ENCODE measurements at regions not wholly inside any gene's neighbourhood (a gene's known extent, or its start where the extent isn't known, plus 50 kb on each side); places are given as distances from the start of the nearest gene placed in this dataset.

- H3K4me1 ChIP-seq, result no peaks in the 10 kb centered on the region
- no peaks in the 10 kb centered on the region for H3K9me3 ChIP-seq
- no peak for TF ChIP-seq POLR2A (IDR thresholded peaks at IDR 0.05)
- H3K27me3 ChIP-seq, result no peaks in the 10 kb centered on the region
- DNase-seq (ENCODE audit: low spot score in 2 of 2), result no peak
- H3K27ac ChIP-seq, result no peak overlapping the region
- WGBS, 2 donors, result 88 to 97% methylated on average over 3 of the region's 3 CpGs
- no peak overlapping the region for H3K4me3 ChIP-seq
- no peaks in the 10 kb centered on the region for H3K36me3 ChIP-seq
Measured at GRCh38 chr13:76733671-76734070, 152.5 kb downstream of the KCTD12 start.

- no peak for TF ChIP-seq EP300 (IDR thresholded peaks at IDR 0.05)
- no peak for TF ChIP-seq CTCF (IDR thresholded peaks at IDR 0.05)
- TF ChIP-seq POLR2A (IDR thresholded peaks at IDR 0.05), result no peak
- DNase-seq (ENCODE audit: low spot score in 2 of 2), result no peak
- no peak overlapping the region for H3K4me3 ChIP-seq
- no peak overlapping the region for H3K27ac ChIP-seq
- WGBS, 2 donors, result 87 to 95% methylated on average over 2 of the region's 2 CpGs
- no peaks in the 10 kb centered on the region for H3K9me3 ChIP-seq
- no peaks in the 10 kb centered on the region for H3K27me3 ChIP-seq
- H3K36me3 ChIP-seq, result no peaks in the 10 kb centered on the region
- no peaks in the 10 kb centered on the region for H3K4me1 ChIP-seq
Measured at GRCh38 chr13:76732367-76732766, 153.8 kb downstream of the KCTD12 start.

- Histone ChIP-seq H3K4me1 (peaks cover 0 to 10% (median 0%) of the 10 kb centered on the region in 4 donors), H3K9me3 (no peaks in the 10 kb centered on the region), H3K27ac (no peak overlapping the region), H3K36me3 (no peaks in the 10 kb centered on the region), H3K4me3 (no peak overlapping the region), H3K27me3 (no peaks in the 10 kb centered on the region)
- no peak for TF ChIP-seq EP300 (IDR thresholded peaks at IDR 0.05)
- TF ChIP-seq CTCF (IDR thresholded peaks at IDR 0.05), result no peak
- TF ChIP-seq POLR2A (IDR thresholded peaks at IDR 0.05), result no peak
- 57 to 73% methylated on average over 4 of the region's 4 CpGs for WGBS, 2 donors
- DNase-seq (ENCODE audit: low spot score in 2 of 2), result no peak
Measured at GRCh38 chr13:76730220-76730619, 156.0 kb downstream of the KCTD12 start.

- H3K27me3 ChIP-seq, result no peaks in the 10 kb centered on the region
- H3K4me3 ChIP-seq, result no peak overlapping the region
- DNase-seq (ENCODE audit: low spot score in 2 of 2), result no peak
- no peak overlapping the region for H3K27ac ChIP-seq
- H3K36me3 ChIP-seq, result no peaks in the 10 kb centered on the region
- TF ChIP-seq POLR2A (IDR thresholded peaks at IDR 0.05) (no peak), CTCF (IDR thresholded peaks at IDR 0.05) (no peak), EP300 (IDR thresholded peaks at IDR 0.05) (no peak)
- H3K9me3 ChIP-seq, result no peaks in the 10 kb centered on the region
- H3K4me1 ChIP-seq, result peaks cover 0 to 15% (median 0%) of the 10 kb centered on the region in 4 donors
- WGBS, 2 donors, result 82 to 95% methylated on average over 1 of the region's 1 CpG
Measured at GRCh38 chr13:76729691-76730090, 156.5 kb downstream of the KCTD12 start.

- H3K36me3 ChIP-seq, result no peaks in the 10 kb centered on the region
- no peaks in the 10 kb centered on the region for H3K9me3 ChIP-seq
- H3K4me1 ChIP-seq, result peaks cover 0 to 49% (median 7%) of the 10 kb centered on the region in 4 donors
- H3K27ac ChIP-seq, result peak overlapping the region in 2 of 4 donors; percentile 40 to 55
- no peak for DNase-seq (ENCODE audit: low spot score in 2 of 2)
- 43 to 52% methylated on average over 1 of the region's 1 CpG for WGBS, 2 donors
- H3K4me3 ChIP-seq, result no peak overlapping the region
- no peaks in the 10 kb centered on the region for H3K27me3 ChIP-seq
- TF ChIP-seq EP300 (IDR thresholded peaks at IDR 0.05) (no peak), CTCF (IDR thresholded peaks at IDR 0.05) (no peak), POLR2A (IDR thresholded peaks at IDR 0.05) (no peak)
Measured at GRCh38 chr13:76725896-76726295, 160.3 kb downstream of the KCTD12 start.

GRCh38 chr13:76725211-76725610, 161.0 kb downstream of the KCTD12 start:
- H3K4me3 ChIP-seq, result no peak overlapping the region
- no peaks in the 10 kb centered on the region for H3K27me3 ChIP-seq
- peak overlapping the region in 3 of 4 donors; percentile 21 to 55 (median 40) for H3K27ac ChIP-seq
- TF ChIP-seq EP300 (IDR thresholded peaks at IDR 0.05) (no peak), POLR2A (IDR thresholded peaks at IDR 0.05) (no peak), CTCF (IDR thresholded peaks at IDR 0.05) (no peak)
- peaks cover 0 to 49% (median 7%) of the 10 kb centered on the region in 4 donors for H3K4me1 ChIP-seq
- 0 to 3% methylated on average over 1 of the region's 1 CpG for WGBS, 2 donors
- no peaks in the 10 kb centered on the region for H3K36me3 ChIP-seq
- no peak for DNase-seq (ENCODE audit: low spot score in 2 of 2)
- no peaks in the 10 kb centered on the region for H3K9me3 ChIP-seq

All from tibial nerve (tissue), 4 donors.